Pulmonary artery endothelial cell (primary cell): ENCODE measurements at regions not wholly inside any gene's neighbourhood (a gene's known extent, or its start where the extent isn't known, plus 50 kb on each side); places are given as distances from the start of the nearest gene placed in this dataset.

ENCODE experiments used
- DNase-seq: peaks from one replicate; pipeline ENCODE4 v3.0.0-alpha.2; 2011; ENCODE audit warnings: low read depth, low spot score

DNA sequence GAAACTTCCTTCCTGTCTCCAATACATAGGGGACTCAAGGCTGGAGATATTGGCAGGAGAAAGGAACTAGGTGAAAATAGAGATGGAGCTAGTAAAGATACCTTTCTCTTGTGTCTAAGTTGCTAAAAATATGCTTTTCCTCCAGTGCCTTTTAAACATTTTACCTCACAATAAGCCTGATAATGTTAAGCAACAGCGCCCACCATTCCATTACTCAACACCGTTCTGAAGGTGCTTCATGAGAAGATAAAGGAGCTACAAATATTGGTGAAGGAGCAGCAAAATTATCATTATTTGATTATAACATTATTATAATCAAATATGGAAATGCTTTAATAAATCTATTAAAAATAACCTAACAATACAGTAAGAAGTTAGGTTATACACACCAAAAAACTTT lies 83.6 kb upstream of the BARX2 start:
- DNase-seq = no peak

DNA sequence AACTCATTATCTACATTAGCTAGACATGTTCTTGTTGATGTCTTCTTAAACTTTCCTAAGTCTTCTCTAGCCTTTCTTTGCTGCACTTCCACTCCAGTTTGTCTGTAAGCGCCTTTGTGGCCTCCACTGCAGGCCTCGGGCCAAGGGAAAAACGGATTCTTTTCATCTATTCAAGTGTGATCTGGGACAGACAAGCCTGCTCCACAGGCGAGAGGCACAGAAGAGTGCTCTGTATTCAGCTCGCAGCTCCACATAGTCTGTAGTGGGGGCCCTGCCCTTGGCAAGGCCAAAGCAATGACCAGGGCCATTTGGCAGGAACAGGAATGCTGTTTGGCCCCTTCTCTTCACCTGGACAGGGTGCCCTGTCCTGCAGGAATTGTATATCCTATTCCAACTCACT lies 84.1 kb upstream of the BARX2 start:
- DNase-seq = no peak

DNA sequence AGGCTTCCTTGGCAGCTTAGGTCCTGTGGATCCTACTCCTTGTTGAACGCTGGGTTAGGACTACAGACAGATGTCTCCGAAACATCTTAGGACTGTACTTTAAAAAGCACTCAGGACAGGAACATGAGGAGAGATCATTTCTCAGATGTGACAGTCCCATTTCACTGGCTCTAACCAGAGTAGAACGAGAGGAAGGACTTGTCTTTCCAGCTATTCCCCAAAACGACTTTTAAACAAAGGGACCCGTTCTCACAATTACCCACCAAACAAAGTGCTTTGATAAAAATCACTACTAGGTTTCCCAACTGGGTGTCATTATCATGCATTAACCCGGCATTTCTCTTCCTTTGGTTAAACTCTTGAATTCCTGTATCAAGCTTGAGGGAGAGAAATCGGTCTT lies 84.7 kb upstream of the BARX2 start:
- DNase-seq = no peak

DNA sequence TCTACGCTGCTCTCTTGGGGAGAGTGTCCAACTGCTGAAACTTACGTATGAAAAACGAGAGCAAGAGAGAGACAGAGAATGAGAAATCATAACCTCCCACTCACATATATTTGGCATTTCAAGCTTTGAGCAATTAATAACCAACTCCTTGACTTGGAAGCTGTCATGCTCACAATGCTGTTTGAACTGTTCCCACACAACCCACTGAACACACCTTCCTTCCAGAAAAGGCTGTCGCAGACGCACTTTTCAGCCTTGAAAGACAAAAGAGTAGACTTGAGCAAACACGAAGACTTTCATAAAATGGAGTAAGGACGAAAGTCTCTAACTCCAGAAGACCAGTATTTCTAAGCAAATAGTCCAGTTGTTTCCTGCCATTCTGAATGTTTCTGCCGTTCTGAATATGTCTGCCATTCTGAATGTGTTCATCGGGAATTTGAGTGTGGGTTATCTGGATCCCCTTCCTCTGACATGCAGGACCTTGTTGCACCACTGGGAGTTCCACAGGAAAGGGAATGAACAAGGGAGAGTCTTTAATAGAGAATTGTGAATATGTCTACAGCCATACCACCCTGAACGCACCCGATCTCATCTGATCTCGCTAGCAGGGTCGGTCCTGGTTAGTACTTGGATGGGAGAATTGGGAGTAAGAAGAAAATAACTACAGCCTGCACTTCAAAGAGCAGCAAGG lies 86.2 kb upstream of the BARX2 start:
- DNase-seq = no peak

DNA sequence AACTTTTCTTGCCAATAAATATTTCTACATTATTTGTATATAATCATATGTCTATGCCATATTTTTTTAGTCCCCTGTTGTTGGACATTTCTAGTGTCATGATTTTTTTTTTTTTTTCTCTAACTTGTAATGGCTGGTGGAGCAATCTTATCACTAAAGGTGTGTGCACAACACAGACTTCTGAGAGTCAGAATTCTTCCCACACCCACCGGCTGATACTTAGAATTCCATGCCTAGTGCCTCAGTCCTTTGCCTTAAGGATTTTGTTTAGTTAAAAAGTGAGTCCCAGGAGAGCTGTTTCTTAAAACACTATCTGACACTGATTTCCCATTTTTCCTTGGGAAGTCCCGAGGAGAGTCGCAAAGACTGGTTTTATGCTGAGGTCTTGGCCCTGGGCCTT lies 87.7 kb upstream of the BARX2 start:
- no peak for DNase-seq

DNA sequence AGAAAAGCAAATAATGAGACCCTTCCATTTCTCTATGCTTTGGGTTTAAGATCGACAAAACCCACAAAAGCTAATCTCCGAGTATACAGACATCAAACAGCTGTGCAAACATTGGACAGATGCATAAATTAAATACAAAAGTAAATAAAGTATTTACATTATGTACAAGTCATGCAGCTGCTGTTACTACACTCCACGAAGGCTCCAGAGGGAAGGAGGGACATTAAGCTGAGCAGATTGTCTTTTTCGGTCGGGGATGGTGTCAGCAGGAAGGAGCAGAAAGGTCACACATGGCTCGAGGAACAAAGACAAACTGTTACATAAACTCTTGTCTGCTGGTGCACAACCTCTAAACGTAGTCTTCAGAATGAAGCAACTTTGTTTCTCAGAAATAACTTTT lies 88.8 kb upstream of the BARX2 start:
- DNase-seq = no peak

DNA sequence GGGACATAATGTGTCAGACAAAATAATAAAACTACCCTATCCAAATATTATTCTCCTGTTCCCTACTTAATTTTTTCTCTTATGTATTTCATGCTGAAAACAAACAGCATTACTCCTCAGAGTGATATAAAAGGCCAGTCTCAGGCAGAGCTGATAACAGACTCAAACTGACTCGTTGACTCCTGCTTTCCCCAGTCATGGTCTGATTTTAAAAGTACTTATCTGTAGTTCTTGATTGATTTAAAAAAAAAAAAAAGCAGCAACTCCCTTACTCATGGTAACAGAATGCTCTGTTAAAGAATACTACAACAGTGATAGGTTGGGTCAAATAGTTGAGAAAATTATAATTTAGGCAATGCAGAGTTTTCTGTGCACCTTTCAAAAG lies 90.3 kb upstream of the BARX2 start:
- DNase-seq = no peak

DNA sequence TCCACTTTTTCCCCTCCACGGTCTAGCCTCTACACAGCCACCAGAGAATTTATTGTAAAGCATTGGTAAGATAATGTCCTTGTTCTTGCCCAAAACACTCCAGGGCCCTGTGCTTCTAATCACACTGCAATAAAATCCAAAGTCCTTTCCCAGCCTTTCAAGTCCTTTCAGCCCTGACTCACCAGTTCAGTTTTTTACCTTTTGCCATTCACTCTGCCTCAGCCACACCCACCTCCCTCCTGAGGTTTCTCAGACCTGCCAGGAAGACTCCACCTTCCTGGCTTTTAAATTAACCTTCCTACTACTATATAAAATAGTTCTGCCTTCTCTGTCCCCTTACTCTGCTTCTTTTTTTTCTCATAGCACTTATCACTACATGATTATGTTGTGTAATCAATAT lies 91.0 kb upstream of the ARHGAP32 start:
- DNase-seq = no peak

DNA sequence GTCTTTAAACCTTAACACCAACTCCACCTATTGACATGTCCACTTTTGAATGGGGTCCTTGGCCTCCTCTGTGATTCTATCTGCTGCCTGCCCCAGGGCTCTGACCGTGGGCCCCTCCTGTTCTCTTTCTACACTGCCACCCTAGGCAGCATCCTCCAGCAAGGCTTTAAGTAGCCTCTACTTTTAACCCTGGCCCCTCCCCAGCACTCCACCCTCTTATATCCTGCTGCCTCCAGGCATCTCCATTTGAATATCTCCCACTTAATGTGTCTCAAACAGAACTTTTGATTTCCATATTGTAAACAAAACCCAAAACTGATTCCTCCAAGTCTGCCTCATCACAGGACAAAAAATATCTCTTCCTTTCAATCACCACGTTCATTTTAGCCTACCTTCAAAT lies 90.5 kb upstream of the ARHGAP32 start:
- no peak for DNase-seq

DNA sequence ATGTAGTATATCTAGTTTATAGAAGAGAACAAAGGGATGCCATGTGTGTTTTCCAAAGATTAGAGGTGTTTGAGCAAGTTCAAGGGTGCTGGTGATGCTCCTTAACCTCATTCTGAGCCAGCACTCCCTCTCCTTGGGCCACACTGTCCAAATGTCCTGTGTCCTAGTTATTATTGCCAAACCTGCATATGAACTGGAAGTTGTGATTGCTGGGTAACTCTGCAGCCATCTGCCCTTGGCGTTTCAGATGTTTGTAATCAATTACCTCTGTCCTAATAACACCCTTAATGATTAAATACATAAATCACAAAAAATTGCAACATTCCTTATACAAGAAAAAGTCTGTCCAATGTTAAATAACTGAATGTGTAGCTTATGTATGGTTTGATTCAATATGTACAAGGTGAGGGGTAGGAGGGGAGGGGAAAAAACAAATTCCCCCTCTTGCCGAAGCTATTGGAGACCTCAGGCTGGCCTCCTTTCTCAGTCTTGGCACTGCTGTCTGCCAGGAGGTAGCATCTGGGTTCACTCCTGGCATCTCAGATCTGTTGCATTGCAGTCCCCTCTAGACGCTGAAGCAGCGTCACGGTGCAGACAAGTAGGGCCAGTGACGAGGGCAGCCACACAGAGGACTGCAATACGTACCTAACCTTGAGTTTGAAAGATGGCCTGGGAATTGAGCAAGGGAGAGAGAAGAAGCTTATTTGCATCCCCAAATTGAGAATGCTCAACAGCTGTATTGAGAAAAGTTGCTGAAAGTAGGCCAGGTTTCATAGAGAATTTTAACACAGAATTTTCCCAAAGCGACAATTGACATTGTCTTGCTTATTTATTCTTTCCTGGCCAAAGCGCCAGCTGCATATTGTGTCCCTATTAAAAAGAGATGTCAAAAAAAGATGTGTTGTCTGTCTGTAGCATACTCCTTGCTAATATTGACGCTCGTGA lies 89.6 kb upstream of the ARHGAP32 start:
- no peak for DNase-seq

DNA sequence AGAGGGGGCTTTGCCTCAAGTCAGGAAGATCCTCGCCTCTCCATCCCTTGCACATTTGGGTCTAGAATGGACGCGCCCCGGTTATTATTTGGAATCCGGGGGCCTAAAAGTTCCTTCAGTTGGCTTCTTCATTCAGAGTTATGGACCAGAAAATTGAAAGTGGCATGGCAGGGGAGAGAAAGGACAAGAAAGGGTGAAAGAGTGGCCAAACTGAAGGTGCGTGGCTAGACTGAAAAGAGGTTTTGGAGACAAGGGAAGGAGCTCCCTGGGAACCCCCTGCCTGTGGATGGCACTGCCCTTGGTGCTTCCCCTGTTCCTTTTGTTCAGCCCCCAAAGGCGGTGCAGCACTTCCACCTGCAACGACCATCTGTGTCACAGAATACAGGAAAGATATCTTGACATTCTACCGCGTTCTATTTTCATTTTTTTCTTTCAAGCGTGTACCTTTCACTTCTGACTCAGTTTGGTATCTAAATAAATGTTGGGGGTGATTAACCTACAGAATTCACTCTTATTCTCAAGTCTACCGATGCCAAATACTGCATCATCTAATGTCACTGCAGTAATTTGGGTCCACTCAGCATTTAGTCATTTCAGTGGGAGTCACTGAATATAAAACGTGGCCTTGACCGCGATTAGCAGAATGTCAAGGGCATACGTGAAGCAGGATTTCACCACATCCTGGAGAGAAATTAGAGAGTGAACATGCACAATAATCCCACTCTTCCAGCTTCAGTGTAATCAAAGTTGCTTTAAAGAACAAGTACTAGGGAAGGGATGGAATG lies 88.1 kb upstream of the ARHGAP32 start:
- DNase-seq = no peak

DNA sequence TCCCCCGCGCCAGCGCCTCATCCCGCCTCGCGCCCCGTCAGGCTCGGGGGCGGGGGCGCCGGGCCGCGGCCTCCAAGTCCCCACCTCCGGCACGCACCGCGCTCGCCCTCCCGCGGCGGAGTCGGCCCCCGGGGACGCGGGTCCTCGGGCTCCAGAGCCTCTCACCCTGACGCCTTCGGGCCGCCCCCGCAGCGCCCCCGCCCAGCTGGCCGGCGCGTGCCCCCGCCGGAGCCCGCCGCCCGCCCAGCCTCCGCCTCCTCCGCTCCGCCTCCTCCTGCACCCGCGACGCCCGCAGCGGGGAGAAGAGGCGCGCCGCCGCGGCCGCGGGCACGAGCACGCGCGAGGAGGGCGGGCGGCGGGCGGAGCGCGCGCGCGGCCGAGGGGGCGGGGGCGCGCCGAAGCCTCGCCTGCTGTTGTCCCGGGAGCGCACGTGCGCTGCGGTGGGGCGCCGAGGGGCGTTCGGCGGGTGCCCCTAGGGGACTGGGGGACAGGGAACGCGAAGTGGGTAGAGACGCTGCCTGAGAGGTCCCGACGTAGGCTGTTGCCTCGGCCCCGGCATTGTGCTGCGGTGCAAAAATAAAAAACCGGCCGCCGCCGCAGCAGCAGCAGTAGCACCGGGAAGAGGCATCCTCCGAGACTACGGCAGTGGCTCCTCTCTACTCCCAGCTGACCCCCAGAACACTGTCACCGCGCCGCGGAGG lies 87.4 kb upstream of the ARHGAP32 start:
- DNase-seq = peak; percentile 32

DNA sequence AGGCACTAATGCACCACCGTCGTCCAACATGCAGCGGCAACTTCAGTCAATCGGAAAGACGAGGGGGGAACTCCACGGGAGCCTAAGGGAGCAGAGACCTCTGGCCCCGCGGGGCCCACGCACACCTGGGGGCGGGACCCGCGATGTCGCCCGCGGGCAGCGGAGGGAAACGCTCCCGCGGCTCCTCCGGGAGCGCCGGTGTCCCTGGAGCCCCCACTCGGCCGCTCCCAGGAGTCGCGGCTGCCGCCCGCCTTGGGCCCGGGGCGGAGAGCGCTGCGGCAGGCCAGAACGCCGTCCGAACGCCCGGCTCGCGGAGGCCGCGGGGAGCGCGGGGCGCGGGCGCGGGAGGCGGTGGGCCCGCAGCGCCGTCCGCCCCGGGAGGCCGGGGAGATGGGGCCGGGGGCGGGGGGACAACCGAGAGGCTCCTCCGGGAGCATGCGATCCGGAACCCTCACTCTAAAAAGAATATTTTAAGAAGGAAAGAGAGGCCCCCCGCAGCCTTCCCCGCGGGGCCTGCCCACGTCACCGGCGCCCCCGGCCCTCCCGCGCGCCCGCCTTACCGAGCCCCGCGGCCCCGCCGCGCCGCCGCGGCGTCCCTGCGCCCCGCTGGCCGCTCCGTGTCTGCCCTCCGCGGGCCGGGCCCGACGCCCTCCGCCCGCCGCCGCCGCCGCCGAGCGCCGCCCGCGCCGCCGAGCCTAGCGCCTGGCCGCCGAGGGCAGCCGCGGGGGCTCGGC lies 86.6 kb upstream of the ARHGAP32 start:
- no peak for DNase-seq

DNA sequence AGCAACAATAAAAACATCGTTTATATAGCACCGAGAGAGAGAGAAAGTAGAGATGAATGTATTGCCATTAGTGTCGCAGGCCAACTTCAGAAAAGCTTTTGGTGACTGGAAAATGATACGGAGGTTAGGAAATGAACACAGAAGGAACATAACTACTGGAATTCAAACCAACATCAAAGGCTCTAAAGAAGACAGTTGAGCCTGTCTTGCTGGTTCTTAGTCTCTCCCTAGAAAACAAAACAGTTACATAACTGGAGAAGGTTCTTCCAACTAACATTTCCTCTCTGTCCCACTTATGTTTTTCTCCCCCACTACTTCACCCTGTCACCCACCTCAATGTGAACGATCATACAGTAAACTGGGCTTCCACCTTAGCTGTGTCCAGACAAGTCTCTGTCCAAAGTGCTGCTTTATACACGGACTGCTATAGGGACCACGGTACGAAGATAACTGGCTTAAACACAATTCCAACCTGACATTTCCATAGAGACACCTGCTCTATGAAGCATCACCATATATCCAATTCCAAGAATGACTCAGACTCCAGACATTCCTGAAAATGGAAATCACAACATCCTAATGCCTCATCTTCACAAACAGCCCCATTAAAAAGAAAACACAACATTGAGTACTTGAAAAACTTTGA lies 85.2 kb upstream of the ARHGAP32 start:
- DNase-seq = no peak

DNA sequence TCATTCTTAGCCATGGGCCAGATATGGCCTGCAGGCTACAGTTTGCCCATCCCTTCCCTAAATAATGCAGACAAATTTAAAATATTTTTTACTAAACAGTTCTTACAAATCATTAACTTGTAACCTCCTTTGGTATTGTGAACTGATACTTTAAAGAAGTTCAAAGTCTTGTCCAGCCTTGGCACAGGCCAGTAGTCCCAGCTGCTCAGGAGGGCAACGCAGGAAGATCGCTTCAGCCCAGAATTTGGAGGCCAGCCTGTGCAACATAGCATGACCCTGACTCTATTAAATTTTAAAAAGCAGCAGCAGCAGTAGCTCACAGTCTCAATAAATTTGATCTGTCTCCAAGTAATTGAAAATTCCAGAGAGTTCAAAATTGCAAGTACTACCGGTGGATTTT lies 83.7 kb upstream of the ARHGAP32 start:
- no peak for DNase-seq

DNA sequence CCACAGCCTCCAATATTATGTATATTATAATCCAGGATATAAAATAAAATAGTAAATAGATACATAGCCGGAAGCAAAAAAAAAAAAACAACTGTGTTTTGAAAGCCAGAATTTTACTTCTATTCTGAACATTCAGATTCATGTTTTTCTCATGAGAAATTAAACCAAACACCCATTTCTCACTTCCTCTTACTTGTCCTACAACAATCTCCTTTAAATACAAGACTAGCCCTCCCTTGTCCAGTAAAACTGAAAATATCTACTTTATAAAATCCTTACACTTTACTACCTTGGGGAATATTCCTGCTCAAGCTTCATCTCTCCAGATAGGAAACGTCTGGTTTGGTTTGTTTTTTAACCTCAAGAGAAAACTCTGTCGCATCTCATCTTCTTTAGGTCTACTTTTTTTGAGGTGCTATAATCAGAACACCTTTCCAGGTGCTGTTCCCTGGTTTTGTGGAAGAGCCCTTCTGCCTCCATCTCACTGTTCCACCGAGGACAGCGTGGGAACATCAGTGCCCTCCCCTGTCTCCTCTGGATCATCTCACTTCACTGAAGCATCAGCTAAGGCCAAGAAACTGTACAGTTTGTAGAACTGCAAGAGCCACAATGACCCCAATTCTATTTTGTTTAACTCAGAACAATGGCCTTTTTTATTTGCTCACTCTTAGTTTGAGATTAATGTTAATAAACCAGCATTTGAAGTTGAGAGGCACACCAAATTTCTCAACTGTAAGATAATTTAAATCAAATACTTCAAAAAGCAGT lies 82.0 kb upstream of the ARHGAP32 start:
- no peak for DNase-seq

DNA sequence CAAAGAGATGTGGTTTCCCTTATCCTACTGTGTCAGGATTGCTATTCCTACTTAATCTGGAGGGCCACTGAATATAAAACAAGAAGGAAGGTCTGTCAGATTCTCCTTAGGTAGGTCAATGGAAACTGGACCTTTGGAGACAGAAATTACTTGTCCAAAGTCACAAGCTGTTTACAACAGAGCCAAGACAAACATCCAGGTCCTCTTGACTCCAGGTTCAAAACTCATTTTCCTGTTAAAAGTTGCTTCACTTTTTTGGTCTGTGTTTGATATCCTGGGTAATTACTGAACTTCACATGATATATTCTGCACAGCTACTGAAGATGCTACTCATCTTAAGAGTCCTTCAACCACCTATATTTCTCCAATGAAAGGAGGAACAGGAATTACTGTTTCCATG lies 81.2 kb upstream of the ARHGAP32 start:
- no peak for DNase-seq

DNA sequence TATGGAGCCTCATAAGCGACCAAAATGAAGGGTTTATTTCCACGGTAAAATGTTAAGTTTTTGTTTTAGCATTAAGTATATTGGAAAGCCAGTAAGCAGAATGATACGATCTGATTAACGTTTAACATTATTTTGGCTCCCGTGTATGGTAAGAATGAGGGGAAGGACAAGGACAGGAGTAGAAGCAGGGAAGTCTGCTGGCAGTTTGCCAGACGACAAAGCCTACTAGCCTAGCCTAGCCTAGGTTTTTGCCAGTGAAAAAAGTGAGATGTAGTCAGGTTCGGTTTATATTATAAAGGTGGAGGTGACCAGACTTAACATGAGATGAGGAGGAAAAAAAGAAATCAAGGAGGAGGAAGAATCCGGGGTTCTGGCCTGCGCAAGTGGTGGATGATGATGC lies 78.9 kb upstream of the ARHGAP32 start:
- DNase-seq = no peak

DNA sequence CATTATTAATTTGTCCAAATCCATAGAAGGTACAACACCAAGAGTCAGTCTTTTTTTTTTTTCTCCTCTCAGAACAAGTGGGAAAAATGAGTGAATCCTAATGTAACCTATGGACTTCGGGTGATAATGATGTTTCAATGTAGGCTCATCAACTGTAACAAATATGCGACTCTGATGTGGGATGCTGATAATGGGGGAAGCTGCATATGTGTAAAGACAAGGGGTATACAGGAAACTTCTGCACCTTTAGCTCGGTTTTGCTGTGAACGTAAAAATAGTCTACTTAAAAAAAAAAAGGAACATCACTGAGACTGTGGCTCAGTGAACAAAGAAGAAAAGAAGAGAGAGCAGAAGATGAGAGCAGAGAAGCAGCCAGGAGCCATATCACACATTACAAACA lies 78.3 kb upstream of the ARHGAP32 start:
- no peak for DNase-seq

DNA sequence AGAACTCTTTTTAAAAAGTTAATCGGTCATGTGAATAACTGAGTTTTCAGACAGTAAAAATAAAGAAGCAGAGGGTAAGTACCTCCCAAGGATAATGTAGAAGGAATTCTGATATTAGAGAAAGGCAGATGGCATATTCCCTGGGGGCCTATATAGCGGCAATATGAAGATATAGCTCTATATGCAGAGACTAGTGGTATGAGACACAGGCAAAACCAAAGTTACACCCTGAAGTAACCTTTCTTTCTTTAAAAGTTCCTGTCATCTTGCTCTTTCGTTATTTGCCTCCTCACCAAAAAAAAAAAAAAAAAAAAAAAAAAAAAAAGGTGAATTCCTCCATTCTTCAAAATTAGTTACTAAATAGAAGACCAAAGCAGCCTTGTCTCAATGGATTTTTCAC lies 76.2 kb upstream of the ARHGAP32 start:
- DNase-seq = no peak
